Fibroblast of villous mesenchyme (primary cell): ENCODE measurements at regions not wholly inside any gene's neighbourhood (a gene's known extent, or its start where the extent isn't known, plus 50 kb on each side); places are given as distances from the start of the nearest gene placed in this dataset.

Source experiments
- DNase-seq: peaks from one replicate; pipeline ENCODE4 v3.0.0-alpha.2; 2010; ENCODE audit warnings: low read depth
- H3K4me3 ChIP-seq: 2 replicates; pipeline ENCODE4 v1.5.1; 2011; ENCODE audit warnings: low read depth, mild to moderate bottlenecking, low read length
- TF ChIP-seq, protein P1 (sequence below): IDR thresholded peaks from 2 replicates; pipeline ENCODE4 v1.5.1; 2012; ENCODE audit warnings: low read depth, mild to moderate bottlenecking, low read length; ENCODE audit not compliant: insufficient read depth

DNA sequence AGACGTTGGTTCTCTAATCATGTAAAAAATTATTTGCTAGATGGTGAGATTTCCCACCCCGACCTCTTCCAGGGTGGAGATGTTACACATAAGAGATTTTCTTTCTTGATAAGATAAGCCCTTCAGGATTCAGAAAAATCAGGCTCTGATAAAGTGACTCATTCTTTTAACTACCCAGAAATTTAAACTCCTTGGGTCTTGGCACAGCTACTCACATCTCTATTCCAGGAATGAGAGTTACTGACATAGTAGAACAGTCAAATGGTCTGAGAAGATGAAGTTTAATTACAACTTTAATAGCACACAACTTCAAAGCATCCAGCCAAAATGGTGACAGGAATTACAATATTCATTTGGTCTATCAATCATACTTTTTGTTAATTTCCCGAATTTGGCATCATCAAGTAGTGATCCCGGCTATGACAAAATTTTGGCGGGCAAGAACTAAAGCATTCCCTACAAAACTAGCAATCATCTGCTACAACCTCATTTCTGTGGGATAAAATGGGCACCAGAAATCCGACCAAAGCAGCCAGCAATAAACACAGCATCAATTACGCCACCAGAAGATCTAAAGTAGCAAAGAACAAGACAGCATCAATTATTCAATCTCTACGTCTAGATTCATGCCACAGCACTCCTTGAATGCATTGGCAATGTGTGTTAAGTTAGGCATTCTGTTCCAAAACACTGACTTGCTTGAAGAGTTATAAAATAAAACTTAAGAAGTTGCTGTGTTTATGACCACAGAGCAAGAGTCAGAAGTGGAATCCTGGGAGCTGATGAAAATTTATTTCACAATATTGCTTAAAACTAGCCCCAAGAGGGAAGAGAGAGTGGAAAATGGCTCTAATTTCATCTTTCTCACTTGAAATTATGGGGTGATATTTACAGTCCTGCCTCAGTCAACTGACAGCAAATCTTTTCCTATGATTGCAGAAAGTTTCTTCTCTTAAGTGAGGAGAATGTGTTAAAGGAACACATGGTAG lies 565.7 kb upstream of the ANKRD30A start:
- TF ChIP-seq, protein P1, sequence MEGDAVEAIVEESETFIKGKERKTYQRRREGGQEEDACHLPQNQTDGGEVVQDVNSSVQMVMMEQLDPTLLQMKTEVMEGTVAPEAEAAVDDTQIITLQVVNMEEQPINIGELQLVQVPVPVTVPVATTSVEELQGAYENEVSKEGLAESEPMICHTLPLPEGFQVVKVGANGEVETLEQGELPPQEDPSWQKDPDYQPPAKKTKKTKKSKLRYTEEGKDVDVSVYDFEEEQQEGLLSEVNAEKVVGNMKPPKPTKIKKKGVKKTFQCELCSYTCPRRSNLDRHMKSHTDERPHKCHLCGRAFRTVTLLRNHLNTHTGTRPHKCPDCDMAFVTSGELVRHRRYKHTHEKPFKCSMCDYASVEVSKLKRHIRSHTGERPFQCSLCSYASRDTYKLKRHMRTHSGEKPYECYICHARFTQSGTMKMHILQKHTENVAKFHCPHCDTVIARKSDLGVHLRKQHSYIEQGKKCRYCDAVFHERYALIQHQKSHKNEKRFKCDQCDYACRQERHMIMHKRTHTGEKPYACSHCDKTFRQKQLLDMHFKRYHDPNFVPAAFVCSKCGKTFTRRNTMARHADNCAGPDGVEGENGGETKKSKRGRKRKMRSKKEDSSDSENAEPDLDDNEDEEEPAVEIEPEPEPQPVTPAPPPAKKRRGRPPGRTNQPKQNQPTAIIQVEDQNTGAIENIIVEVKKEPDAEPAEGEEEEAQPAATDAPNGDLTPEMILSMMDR, result no peak
- peak; percentile 28 for DNase-seq
- no peak overlapping the region for H3K4me3 ChIP-seq

DNA sequence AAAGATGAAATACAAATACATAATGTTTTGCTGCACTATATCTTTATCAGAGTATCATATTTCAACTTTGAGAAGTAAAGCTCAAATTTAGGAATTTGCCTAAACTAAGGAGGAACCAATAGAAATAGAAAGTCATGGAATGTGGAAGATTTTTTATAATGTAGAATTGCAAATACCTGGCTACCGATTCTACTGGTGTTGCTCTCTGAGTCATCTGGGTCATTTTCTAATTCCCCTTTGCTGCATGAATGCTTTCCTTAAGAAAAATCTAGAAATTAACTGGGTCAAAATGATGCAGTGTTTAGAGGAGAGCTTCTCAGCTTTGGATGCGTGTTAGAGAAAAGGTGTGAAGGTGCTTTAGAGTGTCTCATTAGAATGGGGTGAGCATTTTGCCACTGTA lies 568.9 kb upstream of the ANKRD30A start:
- no peak for DNase-seq
- no peak overlapping the region for H3K4me3 ChIP-seq
- TF ChIP-seq, protein P1, result no peak

DNA sequence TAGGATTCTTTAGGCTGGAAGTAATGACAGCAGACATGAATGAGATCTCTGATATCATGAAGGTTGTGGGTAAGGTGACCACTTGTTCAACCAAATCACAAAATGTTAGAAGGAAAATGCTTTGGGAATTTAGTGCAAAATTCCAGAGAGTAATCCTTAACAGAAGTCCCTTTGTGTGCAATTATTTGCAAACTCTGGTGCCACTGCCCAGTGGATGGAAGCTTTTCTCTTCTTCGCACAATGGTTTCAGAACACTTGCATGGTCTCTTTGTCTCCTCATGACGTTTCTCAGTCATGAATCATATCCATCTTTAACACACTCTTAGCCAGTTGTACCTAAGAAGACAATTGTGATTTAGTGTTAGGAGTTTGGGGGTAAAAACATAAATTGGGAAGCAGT lies 570.4 kb upstream of the ANKRD30A start:
- TF ChIP-seq, protein P1, result no peak

DNA sequence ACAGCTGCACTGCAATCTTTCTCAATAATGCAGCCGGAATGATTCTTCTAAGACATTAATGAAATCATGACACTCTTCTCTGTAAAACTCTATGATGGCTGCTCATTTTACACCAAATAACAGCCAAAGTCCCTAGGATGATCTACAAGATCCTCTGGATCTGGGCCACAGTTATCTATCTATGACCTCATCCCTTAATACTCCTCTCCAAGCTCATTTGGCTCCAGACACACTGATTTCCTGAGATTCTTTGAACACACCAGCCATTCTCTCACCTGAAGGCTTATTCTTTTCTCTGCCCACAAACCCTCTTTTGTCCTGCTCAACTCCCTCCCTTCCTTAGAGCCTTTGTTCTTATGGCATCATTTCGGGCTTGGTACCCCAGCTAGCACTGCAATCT lies 577.4 kb upstream of the ANKRD30A start:
- TF ChIP-seq, protein P1, result no peak
- H3K4me3 ChIP-seq, result no peak overlapping the region
- DNase-seq, result no peak

More for the DNA sequence above, 570.4 kb upstream of the ANKRD30A start:
- DNase-seq, result no peak
- no peak overlapping the region for H3K4me3 ChIP-seq

DNA sequence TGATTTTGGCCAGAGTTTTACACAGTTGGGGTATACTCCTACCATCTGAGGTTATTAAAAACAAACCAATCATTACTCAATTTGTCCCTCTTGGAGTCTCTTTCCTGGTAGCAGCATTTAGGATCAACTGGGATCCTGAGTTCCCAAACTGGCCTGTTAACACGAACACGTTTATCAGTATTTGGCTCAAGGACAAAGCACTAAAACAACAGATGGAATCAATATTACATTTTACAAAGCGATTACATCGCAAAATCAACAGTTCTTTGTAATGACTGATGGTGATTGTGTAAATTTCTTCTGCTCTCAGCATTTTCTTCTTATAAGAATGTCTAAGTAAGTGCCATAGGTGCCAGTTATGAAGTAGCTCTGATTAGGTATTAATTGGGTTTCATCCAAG lies 582.9 kb upstream of the ANKRD30A start:
- TF ChIP-seq, protein P1, result no peak
- peak; percentile 17 for DNase-seq
- no peak overlapping the region for H3K4me3 ChIP-seq

DNA sequence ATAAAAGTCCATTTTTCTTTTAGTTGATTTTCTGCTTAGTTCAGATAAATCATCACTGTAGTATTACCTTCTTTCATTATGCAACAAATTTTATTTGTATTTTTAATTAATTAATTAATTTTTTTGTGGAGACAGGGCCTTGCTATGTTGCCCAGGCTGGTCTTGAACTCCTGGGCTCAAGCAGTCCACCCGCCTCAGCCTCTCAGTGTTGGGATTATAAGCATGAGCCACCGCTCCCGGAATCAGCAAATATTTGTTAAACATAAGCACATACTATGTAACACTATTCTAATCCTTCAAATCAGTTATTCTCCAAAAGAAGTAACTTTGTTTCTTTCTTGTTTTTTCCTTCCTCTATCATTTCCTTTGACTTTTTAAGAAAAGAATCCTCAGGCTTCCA lies 584.8 kb upstream of the ANKRD30A start:
- TF ChIP-seq, protein P1, result no peak
- DNase-seq, result no peak
- H3K4me3 ChIP-seq, result no peak overlapping the region
